HepG2 (cell line): ENCODE measurements at regions not wholly inside any gene's neighbourhood (a gene's known extent, or its start where the extent isn't known, plus 50 kb on each side); places are given as distances from the start of the nearest gene placed in this dataset.
"Not testable (repeated sequence)": the region's sequence is repeated elsewhere in the genome, so short reads cannot be mapped to it uniquely, and the experiment has no call there.

Experiments
- ATAC-seq: fragments of 200-7000 bp; cut with Tn5 transposase; 3 replicates; pipeline ENCODE4 v1.9.1; 2020; ENCODE audit warnings: mild to moderate bottlenecking, moderate library complexity
- BruUV-seq: library from RNA; stranded (reverse); fragments of 400-500 nt; replicated peaks from 2 replicates; lab custom pipeline; 2021; lab: Mats Ljungman, UMichigan
- CTCF ChIA-PET: fragments of 300-600 bp; formaldehyde crosslinking; extraction: SDS; loops from one replicate; lab custom pipeline; 2021; ENCODE audit warnings: low total read pairs, inconsistent platforms, low intra/inter-chr PET ratio; lab: Yijun Ruan, JAX
- POLR2A ChIA-PET: fragments of 350-600 bp; sonication (Branson Sonifier 250); formaldehyde crosslinking; loops from one replicate; lab custom pipeline; 2020; ENCODE audit warnings: antibody characterized with exemption, inconsistent platforms; lab: Yijun Ruan, JAX
- DNase-seq: peaks from one replicate; pipeline ENCODE4 v3.0.0-alpha.2; 2015; ENCODE audit warnings: low spot score
- FAIRE-seq: peaks from 3 replicates; lab custom pipeline; 2011; peaks lifted over from hg19 to GRCh38; lab: Jason Lieb, UNC
- H2AFZ ChIP-seq: one replicate; pipeline ENCODE4 v1.6.1; 2011; ENCODE audit warnings: low read length, inconsistent platforms
- H3K27ac ChIP-seq: fragments of 300-600 bp; 3 replicates; pipeline ENCODE4 v1.8.0; 2011; ENCODE audit warnings: mixed run types, mild to moderate bottlenecking, mixed read lengths, low read length, inconsistent platforms; ENCODE audit not compliant: insufficient read depth; ENCODE audit errors: extremely low read length
- H3K27me3 ChIP-seq, 2 experiments: fragments of 200-600 bp in 1 of 2; 2 replicates in 1 of 2; 3 replicates in 1 of 2; pipeline versions ENCODE4 v1.6.0 to v1.8.0; 2011; ENCODE audit warnings: low read length in 2 of 2, mild to moderate bottlenecking in 2 of 2, moderate library complexity in 2 of 2, inconsistent platforms in 1 of 2; ENCODE audit not compliant: insufficient read depth in 2 of 2, control insufficient read depth in 1 of 2
- H3K36me3 ChIP-seq, 2 experiments: fragments of 200-600 bp in 1 of 2; replicated peaks in 1 of 2; 2 replicates in 1 of 2; 3 replicates in 1 of 2; pipeline versions ENCODE4 v1.5.1 to v1.8.0; 2011; ENCODE audit warnings: low read length in 2 of 2, inconsistent platforms in 1 of 2; ENCODE audit not compliant: insufficient read depth in 2 of 2, control insufficient read depth in 1 of 2
- H3K4me1 ChIP-seq: 2 replicates; pipeline ENCODE4 v1.5.1; 2012; ENCODE audit warnings: low read length, inconsistent platforms; ENCODE audit not compliant: insufficient read depth
- H3K4me2 ChIP-seq: 2 replicates; pipeline ENCODE4 v1.6.0; 2011; ENCODE audit warnings: low read depth, low read length, inconsistent platforms
- H3K4me3 ChIP-seq, 3 experiments: fragments of 200-600 bp in 1 of 3; sonication (generic), shearing (Covaris generic) in 1 of 3; replicated peaks in 1 of 3; 2 replicates each; pipeline ENCODE4 v1.5.1; 2011 to 2016; ENCODE audit warnings: low read length in 3 of 3, inconsistent platforms in 2 of 3, low read depth in 2 of 3, mild to moderate bottlenecking in 2 of 3, control low read depth in 1 of 3, mixed read lengths in 1 of 3; ENCODE audit not compliant: insufficient read depth in 1 of 3
- H3K79me2 ChIP-seq: one replicate; pipeline ENCODE4 v1.6.1; 2011; ENCODE audit warnings: low read length, inconsistent platforms; ENCODE audit not compliant: insufficient read depth
- H3K9ac ChIP-seq: 2 replicates; pipeline ENCODE4 v1.6.0; 2011; ENCODE audit warnings: mild to moderate bottlenecking, low read depth, low read length, inconsistent platforms; ENCODE audit not compliant: insufficient read depth
- H3K9me3 ChIP-seq: 2 replicates; pipeline ENCODE4 v1.5.1; 2012; ENCODE audit warnings: mild to moderate bottlenecking, low read length
- H4K20me1 ChIP-seq: 2 replicates; pipeline ENCODE4 v1.6.0; 2011; ENCODE audit warnings: inconsistent platforms, mild to moderate bottlenecking, low read length, moderate library complexity; ENCODE audit not compliant: insufficient read depth
- GABPA ChIP-seq, 2 experiments: IDR thresholded peaks; 2 replicates each; pipeline ENCODE4 v1.6.1; 2011 to 2016; ENCODE audit warnings: low read depth in 2 of 2, low read length in 1 of 2, missing biosample characterization in 1 of 2, missing genetic modification characterization in 1 of 2
- GPN1 ChIP-seq: sonication (generic); formaldehyde crosslinking; IDR thresholded peaks from 2 replicates; pipeline ENCODE4 v1.5.1; 2020; ENCODE audit warnings: missing genetic modification reagents, borderline replicate concordance
- HNRNPK ChIP-seq: fragments of 200-400 bp; formaldehyde crosslinking; IDR thresholded peaks from 2 replicates; pipeline ENCODE4 v1.6.1; 2018; ENCODE audit warnings: low read length, low read depth, moderate library complexity, mild to moderate bottlenecking; ENCODE audit not compliant: poor library complexity, severe bottlenecking
- ISX ChIP-seq: sonication (generic); formaldehyde crosslinking; conservative IDR thresholded peaks from 2 replicates; pipeline ENCODE4 v1.5.0; 2020; ENCODE audit warnings: missing genetic modification reagents
- NCOA2 ChIP-seq: sonication (generic); formaldehyde crosslinking; IDR thresholded peaks from 2 replicates; pipeline ENCODE4 v1.8.0; 2022; ENCODE audit warnings: inconsistent platforms
- NR2C2 ChIP-seq: sonication (generic); formaldehyde crosslinking; IDR thresholded peaks from 2 replicates; pipeline ENCODE4 v1.4.0; 2020; ENCODE audit warnings: missing genetic modification reagents, mild to moderate bottlenecking, moderate library complexity, borderline replicate concordance
- PCBP1 ChIP-seq: fragments of 200-400 bp; formaldehyde crosslinking; IDR thresholded peaks from 2 replicates; pipeline ENCODE4 v1.6.1; 2017; ENCODE audit warnings: mild to moderate bottlenecking, low read depth, low read length, borderline replicate concordance
- SNRNP70 ChIP-seq: fragments of 200-400 bp; formaldehyde crosslinking; IDR thresholded peaks from 2 replicates; pipeline ENCODE4 v1.6.1; 2017; ENCODE audit warnings: mild to moderate bottlenecking, low read depth, low read length, moderate library complexity
- STAG1 ChIP-seq: sonication (generic); formaldehyde crosslinking; IDR thresholded peaks from 2 replicates; pipeline ENCODE4 v1.4.0; 2020; ENCODE audit warnings: missing genetic modification reagents
- TAF15 ChIP-seq: fragments of 200-400 bp; formaldehyde crosslinking; IDR thresholded peaks from one replicate; pipeline ENCODE4 v1.6.1; 2018; ENCODE audit warnings: mild to moderate bottlenecking, low read depth, low read length; ENCODE audit not compliant: poor library complexity, severe bottlenecking
- ZNF781 ChIP-seq: sonication (generic); formaldehyde crosslinking; IDR thresholded peaks from 2 replicates; pipeline ENCODE4 v1.5.1; 2020; ENCODE audit warnings: borderline replicate concordance, mild to moderate bottlenecking, missing genetic modification reagents; ENCODE audit errors: not compliant biosample characterization
- WGBS: methylation state at CpG from one replicate; pipeline ENCODE4 v1.1.6; 2017; ENCODE audit warnings: low lambda C conversion rate; 5-methylcytosine and 5-hydroxymethylcytosine counted together
- in situ Hi-C: cut with HindIII; loops from 2 replicates; pipeline ENCODE4 v1.10.0; 2017; ENCODE audit warnings: low pct_unique_long_range_greater_than_20kb; ENCODE audit not compliant: extremely low pct_ligation_motif_present
- intact Hi-C: fragments of 100-400 bp; cut with micrococcal nuclease; formaldehyde crosslinking; loops from one replicate; pipeline ENCODE4 v1.10.0; 2022; ENCODE audit not compliant: unreplicated experiment
- TF ChIP-seq, protein P1 (sequence below): sonication (generic); formaldehyde crosslinking; IDR thresholded peaks from 2 replicates; pipeline ENCODE4 v1.8.1; 2023; ENCODE audit warnings: mild to moderate bottlenecking, moderate library complexity, missing genetic modification reagents
- TF ChIP-seq, protein P2 (sequence below): IDR thresholded peaks from 2 replicates; pipeline ENCODE4 v1.6.1; 2016; ENCODE audit warnings: low read depth, missing genetic modification reagents, missing compliant biosample characterization

- H3K79me2 ChIP-seq, CTCF ChIA-PET, H4K20me1 ChIP-seq, intact Hi-C loops, H3K4me2 ChIP-seq, H2AFZ ChIP-seq, H3K4me1 ChIP-seq, DNase-seq, H3K4me3 ChIP-seq, H3K27ac ChIP-seq, H3K27me3 ChIP-seq, ATAC-seq, POLR2A ChIA-PET, BruUV-seq, H3K9ac ChIP-seq, FAIRE-seq, H3K36me3 ChIP-seq, in situ Hi-C loops: not testable (repeated sequence)
- H3K9me3 ChIP-seq, result peaks cover 11% of the 10 kb centered on the region
- 2% methylated on average over 2 of the region's 2 CpGs for WGBS
- TF ChIP-seq HNRNPK (peak; percentile 94), PCBP1 (peak; percentile 80; the same call in 1 of the 2 replicates)
Measured at GRCh38 chr11:24185535-24185934, 311.3 kb upstream of the LUZP2 start.

- Histone ChIP-seq H3K4me1 (no peaks in the 10 kb centered on the region), H3K4me3 (no peak overlapping the region), H3K36me3 (no peaks in the 10 kb centered on the region), H3K9ac (no peak overlapping the region), H3K4me2 (no peak overlapping the region), H3K79me2 (no peaks in the 10 kb centered on the region), H3K27ac (no peak overlapping the region), H3K9me3 (peaks cover 9% of the 10 kb centered on the region), H3K27me3 (no peaks in the 10 kb centered on the region), H2AFZ (no peak overlapping the region), H4K20me1 (no peaks in the 10 kb centered on the region)
- intact Hi-C loops, result no loop called here
- DNase-seq, result no peak
- no peak for ATAC-seq
- in situ Hi-C loops, result no loop called here
- ChIA-PET POLR2A (no interaction called here), CTCF (no interaction called here)
- BruUV-seq, result no TSS peak
- no peak for FAIRE-seq
- WGBS, result 0% methylated on average over 2 of the region's 2 CpGs
- TF ChIP-seq NR2C2 (CRISPR knock-in tag) (no peak), GPN1 (CRISPR knock-in tag) (no peak), STAG1 (CRISPR knock-in tag) (no peak), TAF15 (no peak), ISX (CRISPR knock-in tag) (no peak), NCOA2 (no peak), GABPA (IDR thresholded peaks at IDR 0.05; ENCODE audit: low read depth, low read length) (no peak), GABPA (CRISPR knock-in tag; IDR thresholded peaks at IDR 0.05; ENCODE audit: low read depth) (no peak), SNRNP70 (no peak), ZNF781 (no peak)
- TF ChIP-seq, protein P1, sequence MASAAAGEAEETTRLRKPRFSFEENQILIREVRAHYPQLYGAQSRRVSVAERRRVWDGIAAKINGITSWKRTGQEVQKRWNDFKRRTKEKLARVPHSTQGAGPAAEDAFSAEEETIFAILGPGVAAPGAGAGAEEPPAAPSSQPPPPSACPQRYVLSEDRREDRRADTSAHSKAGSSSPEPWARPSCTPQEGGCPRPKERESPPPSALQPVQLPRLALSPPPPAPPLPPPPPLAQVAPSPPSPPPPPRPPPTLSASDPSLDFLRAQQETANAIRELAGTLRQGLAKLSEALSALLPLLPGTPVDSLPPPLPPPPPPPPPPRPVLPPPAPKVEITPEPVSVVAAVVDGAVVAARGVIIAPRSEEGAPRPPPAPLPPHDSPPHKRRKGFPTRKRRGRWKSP (CRISPR knock-in tag), result no peak
- TF ChIP-seq, protein P2, sequence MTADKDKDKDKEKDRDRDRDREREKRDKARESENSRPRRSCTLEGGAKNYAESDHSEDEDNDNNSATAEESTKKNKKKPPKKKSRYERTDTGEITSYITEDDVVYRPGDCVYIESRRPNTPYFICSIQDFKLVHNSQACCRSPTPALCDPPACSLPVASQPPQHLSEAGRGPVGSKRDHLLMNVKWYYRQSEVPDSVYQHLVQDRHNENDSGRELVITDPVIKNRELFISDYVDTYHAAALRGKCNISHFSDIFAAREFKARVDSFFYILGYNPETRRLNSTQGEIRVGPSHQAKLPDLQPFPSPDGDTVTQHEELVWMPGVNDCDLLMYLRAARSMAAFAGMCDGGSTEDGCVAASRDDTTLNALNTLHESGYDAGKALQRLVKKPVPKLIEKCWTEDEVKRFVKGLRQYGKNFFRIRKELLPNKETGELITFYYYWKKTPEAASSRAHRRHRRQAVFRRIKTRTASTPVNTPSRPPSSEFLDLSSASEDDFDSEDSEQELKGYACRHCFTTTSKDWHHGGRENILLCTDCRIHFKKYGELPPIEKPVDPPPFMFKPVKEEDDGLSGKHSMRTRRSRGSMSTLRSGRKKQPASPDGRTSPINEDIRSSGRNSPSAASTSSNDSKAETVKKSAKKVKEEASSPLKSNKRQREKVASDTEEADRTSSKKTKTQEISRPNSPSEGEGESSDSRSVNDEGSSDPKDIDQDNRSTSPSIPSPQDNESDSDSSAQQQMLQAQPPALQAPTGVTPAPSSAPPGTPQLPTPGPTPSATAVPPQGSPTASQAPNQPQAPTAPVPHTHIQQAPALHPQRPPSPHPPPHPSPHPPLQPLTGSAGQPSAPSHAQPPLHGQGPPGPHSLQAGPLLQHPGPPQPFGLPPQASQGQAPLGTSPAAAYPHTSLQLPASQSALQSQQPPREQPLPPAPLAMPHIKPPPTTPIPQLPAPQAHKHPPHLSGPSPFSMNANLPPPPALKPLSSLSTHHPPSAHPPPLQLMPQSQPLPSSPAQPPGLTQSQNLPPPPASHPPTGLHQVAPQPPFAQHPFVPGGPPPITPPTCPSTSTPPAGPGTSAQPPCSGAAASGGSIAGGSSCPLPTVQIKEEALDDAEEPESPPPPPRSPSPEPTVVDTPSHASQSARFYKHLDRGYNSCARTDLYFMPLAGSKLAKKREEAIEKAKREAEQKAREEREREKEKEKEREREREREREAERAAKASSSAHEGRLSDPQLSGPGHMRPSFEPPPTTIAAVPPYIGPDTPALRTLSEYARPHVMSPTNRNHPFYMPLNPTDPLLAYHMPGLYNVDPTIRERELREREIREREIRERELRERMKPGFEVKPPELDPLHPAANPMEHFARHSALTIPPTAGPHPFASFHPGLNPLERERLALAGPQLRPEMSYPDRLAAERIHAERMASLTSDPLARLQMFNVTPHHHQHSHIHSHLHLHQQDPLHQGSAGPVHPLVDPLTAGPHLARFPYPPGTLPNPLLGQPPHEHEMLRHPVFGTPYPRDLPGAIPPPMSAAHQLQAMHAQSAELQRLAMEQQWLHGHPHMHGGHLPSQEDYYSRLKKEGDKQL (CRISPR knock-in tag), result no peak
Measured at GRCh38 chr11:24196733-24197132, 300.1 kb upstream of the LUZP2 start.
